KMS-11 (cell line): ENCODE measurements at regions not wholly inside any gene's neighbourhood (a gene's known extent, or its start where the extent isn't known, plus 50 kb on each side); places are given as distances from the start of the nearest gene placed in this dataset.

Source experiments
- H2AFZ ChIP-seq: fragments of 200-600 bp; sonication (generic); 2 replicates; pipeline ENCODE4 v1.6.1; 2016; ENCODE audit warnings: antibody characterized with exemption, mixed run types, low read depth
- H3K27ac ChIP-seq: fragments of 200-600 bp; sonication (generic); 2 replicates; pipeline ENCODE4 v1.6.1; 2016; ENCODE audit warnings: mild to moderate bottlenecking, mixed run types
- H3K27me3 ChIP-seq: fragments of 200-600 bp; sonication (generic); 2 replicates; pipeline ENCODE4 v1.6.1; 2017; ENCODE audit warnings: mild to moderate bottlenecking, low read depth, mixed run types, moderate library complexity; ENCODE audit not compliant: insufficient read depth
- H3K36me3 ChIP-seq: fragments of 200-600 bp; sonication (generic); 2 replicates; pipeline ENCODE4 v1.6.1; 2017; ENCODE audit warnings: mild to moderate bottlenecking, mixed run types; ENCODE audit not compliant: insufficient read depth
- H3K4me1 ChIP-seq: fragments of 200-600 bp; sonication (generic); 2 replicates; pipeline ENCODE4 v1.6.1; 2016; ENCODE audit warnings: mild to moderate bottlenecking, low read depth, mixed run types; ENCODE audit not compliant: poor library complexity, severe bottlenecking
- H3K4me2 ChIP-seq: fragments of 200-600 bp; sonication (generic); 2 replicates; pipeline ENCODE4 v1.7.0; 2016; ENCODE audit warnings: mild to moderate bottlenecking, mixed run types
- H3K4me3 ChIP-seq: fragments of 200-600 bp; sonication (generic); IDR thresholded peaks from 2 replicates; pipeline ENCODE4 v1.6.1; 2017; ENCODE audit warnings: low read depth, low read length, mixed read lengths; ENCODE audit not compliant: insufficient read depth
- H3K79me2 ChIP-seq: fragments of 200-600 bp; sonication (generic); 2 replicates; pipeline ENCODE4 v1.6.1; 2016; ENCODE audit warnings: low read depth, mixed run types; ENCODE audit not compliant: insufficient read depth
- H3K9ac ChIP-seq: fragments of 200-600 bp; sonication (generic); 2 replicates; pipeline ENCODE4 v1.6.1; 2016; ENCODE audit warnings: mild to moderate bottlenecking, mixed run types
- H4K20me1 ChIP-seq: fragments of 200-600 bp; sonication (generic); 2 replicates; pipeline ENCODE4 v1.6.1; 2016; ENCODE audit warnings: mild to moderate bottlenecking, mixed run types; ENCODE audit not compliant: insufficient read depth
- CTCF ChIP-seq: fragments of 200-600 bp; sonication (generic); conservative IDR thresholded peaks from 2 replicates; pipeline ENCODE4 v1.6.1; 2017; ENCODE audit warnings: low read depth, mild to moderate bottlenecking, antibody characterized with exemption, low read length, moderate library complexity, mixed read lengths

- no peak overlapping the region for H3K9ac ChIP-seq
- no peak overlapping the region for H3K4me3 ChIP-seq
- no peak overlapping the region for H3K27ac ChIP-seq
- H3K79me2 ChIP-seq: no peaks in the 10 kb centered on the region
- no peaks in the 10 kb centered on the region for H3K27me3 ChIP-seq
- no peaks in the 10 kb centered on the region for H3K4me1 ChIP-seq
- H3K36me3 ChIP-seq: no peaks in the 10 kb centered on the region
- TF ChIP-seq CTCF: no peak
- H2AFZ ChIP-seq: no peak overlapping the region
- no peak overlapping the region for H3K4me2 ChIP-seq
- H4K20me1 ChIP-seq: no peaks in the 10 kb centered on the region
These were observed 290.2 kb upstream of the PRDM9 start for GRCh38 chr5:23217159-23217558.

- Histone ChIP-seq H3K4me2 (no peak overlapping the region), H2AFZ (no peak overlapping the region), H3K79me2 (no peaks in the 10 kb centered on the region), H3K27ac (no peak overlapping the region), H3K36me3 (no peaks in the 10 kb centered on the region), H3K27me3 (no peaks in the 10 kb centered on the region), H3K4me3 (no peak overlapping the region), H4K20me1 (no peaks in the 10 kb centered on the region), H3K9ac (no peak overlapping the region), H3K4me1 (no peaks in the 10 kb centered on the region)
- no peak for TF ChIP-seq CTCF
These were observed 291.1 kb upstream of the PRDM9 start for GRCh38 chr5:23216345-23216744.

GRCh38 chr5:23208959-23209431, 298.4 kb upstream of the PRDM9 start:
- Histone ChIP-seq H3K27ac (no peak overlapping the region), H3K4me1 (no peaks in the 10 kb centered on the region), H3K9ac (no peak overlapping the region), H3K79me2 (no peaks in the 10 kb centered on the region), H3K36me3 (no peaks in the 10 kb centered on the region), H3K4me2 (no peak overlapping the region), H4K20me1 (no peaks in the 10 kb centered on the region), H3K4me3 (no peak overlapping the region), H2AFZ (no peak overlapping the region), H3K27me3 (no peaks in the 10 kb centered on the region)
- peak; percentile 77 for TF ChIP-seq CTCF

- no peak overlapping the region for H3K4me2 ChIP-seq
- no peaks in the 10 kb centered on the region for H3K27me3 ChIP-seq
- no peak overlapping the region for H3K4me3 ChIP-seq
- H3K36me3 ChIP-seq: no peaks in the 10 kb centered on the region
- H3K4me1 ChIP-seq: no peaks in the 10 kb centered on the region
- no peaks in the 10 kb centered on the region for H3K79me2 ChIP-seq
- H3K9ac ChIP-seq: no peak overlapping the region
- no peak overlapping the region for H3K27ac ChIP-seq
- H4K20me1 ChIP-seq: no peaks in the 10 kb centered on the region
- no peak for TF ChIP-seq CTCF
- no peak overlapping the region for H2AFZ ChIP-seq
These were observed 303.3 kb upstream of the PRDM9 start for GRCh38 chr5:23204111-23204510.
